Uterus (tissue), 3 donors: ENCODE measurements at regions not wholly inside any gene's neighbourhood (a gene's known extent, or its start where the extent isn't known, plus 50 kb on each side); places are given as distances from the start of the nearest gene placed in this dataset.

Experiments used
- DNase-seq, 2 donors: peaks; one replicate each; pipeline ENCODE4 v3.0.0-alpha.2; 2019 to 2020
- H3K27ac ChIP-seq, 2 donors: fragments of 200-600 bp; sonication (generic); 1 replicate in 1 of 2; 2 replicates in 1 of 2; pipeline ENCODE4 v1.5.1; 2016 to 2018
- H3K27me3 ChIP-seq, 2 donors: fragments of 200-600 bp; sonication (generic); one replicate each; pipeline ENCODE4 v1.5.1; 2018 to 2019; ENCODE audit warnings: control low read depth in 1 of 2
- H3K36me3 ChIP-seq, 2 donors: fragments of 200-600 bp; sonication (generic); one replicate each; pipeline ENCODE4 v1.5.1; 2019; ENCODE audit warnings: control low read depth in 1 of 2
- H3K4me1 ChIP-seq, 2 donors: fragments of 200-600 bp; sonication (generic); one replicate each; pipeline ENCODE4 v1.5.1; 2018 to 2019; ENCODE audit warnings: control low read depth in 1 of 2
- H3K4me3 ChIP-seq, 2 donors: fragments of 200-600 bp; sonication (generic); 1 replicate in 1 of 2; 2 replicates in 1 of 2; pipeline ENCODE4 v1.5.1; 2018 to 2019; ENCODE audit warnings: mild to moderate bottlenecking in 1 of 2
- H3K9me3 ChIP-seq, 2 donors: fragments of 200-600 bp; sonication (generic); one replicate each; pipeline ENCODE4 v1.5.1; 2019; ENCODE audit warnings: control low read depth in 1 of 2
- POLR2A ChIP-seq, 2 donors: fragments of 450-650 bp; IDR thresholded peaks; one replicate each; pipeline ENCODE4 v1.6.1; 2016; ENCODE audit warnings: antibody characterized with exemption in 2 of 2, mild to moderate bottlenecking in 1 of 2, moderate library complexity in 1 of 2
- intact Hi-C: fragments of 100-400 bp; cut with DNase I; formaldehyde crosslinking; loops from one replicate; pipeline ENCODE4 v1.15.1; 2023; ENCODE audit warnings: low total_unique reads
- TF ChIP-seq, protein P1 (sequence below), 4 experiments: fragments of 200-600 bp in 2 of 4; fragments of 450-650 bp in 2 of 4; sonication (generic) in 2 of 4; IDR thresholded peaks; one replicate each; pipeline ENCODE4 v1.5.1; 2016 to 2019; ENCODE audit warnings: antibody characterized with exemption in 4 of 4, mild to moderate bottlenecking in 2 of 4, moderate library complexity in 1 of 4
- donor health status: DM: yes; HTN: yes; CAD: no.

GRCh38 chr3:20327889-20328288 is 141.9 kb upstream of the SGO1 start:
- no peak overlapping the region for H3K4me3 ChIP-seq
- H3K9me3 ChIP-seq = no peaks in the 10 kb centered on the region
- TF ChIP-seq POLR2A (IDR thresholded peaks at IDR 0.05) = no peak
- TF ChIP-seq, protein P1, sequence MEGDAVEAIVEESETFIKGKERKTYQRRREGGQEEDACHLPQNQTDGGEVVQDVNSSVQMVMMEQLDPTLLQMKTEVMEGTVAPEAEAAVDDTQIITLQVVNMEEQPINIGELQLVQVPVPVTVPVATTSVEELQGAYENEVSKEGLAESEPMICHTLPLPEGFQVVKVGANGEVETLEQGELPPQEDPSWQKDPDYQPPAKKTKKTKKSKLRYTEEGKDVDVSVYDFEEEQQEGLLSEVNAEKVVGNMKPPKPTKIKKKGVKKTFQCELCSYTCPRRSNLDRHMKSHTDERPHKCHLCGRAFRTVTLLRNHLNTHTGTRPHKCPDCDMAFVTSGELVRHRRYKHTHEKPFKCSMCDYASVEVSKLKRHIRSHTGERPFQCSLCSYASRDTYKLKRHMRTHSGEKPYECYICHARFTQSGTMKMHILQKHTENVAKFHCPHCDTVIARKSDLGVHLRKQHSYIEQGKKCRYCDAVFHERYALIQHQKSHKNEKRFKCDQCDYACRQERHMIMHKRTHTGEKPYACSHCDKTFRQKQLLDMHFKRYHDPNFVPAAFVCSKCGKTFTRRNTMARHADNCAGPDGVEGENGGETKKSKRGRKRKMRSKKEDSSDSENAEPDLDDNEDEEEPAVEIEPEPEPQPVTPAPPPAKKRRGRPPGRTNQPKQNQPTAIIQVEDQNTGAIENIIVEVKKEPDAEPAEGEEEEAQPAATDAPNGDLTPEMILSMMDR (IDR thresholded peaks at IDR 0.05) = no peak
- intact Hi-C loops = no loop called here
- no peaks in the 10 kb centered on the region for H3K36me3 ChIP-seq
- DNase-seq = no peak
- H3K27me3 ChIP-seq = no peaks in the 10 kb centered on the region
- no peaks in the 10 kb centered on the region for H3K4me1 ChIP-seq
- H3K27ac ChIP-seq = no peak overlapping the region

- no peak overlapping the region for H3K4me3 ChIP-seq
- no peaks in the 10 kb centered on the region for H3K4me1 ChIP-seq
- no peaks in the 10 kb centered on the region for H3K27me3 ChIP-seq
- H3K9me3 ChIP-seq = no peaks in the 10 kb centered on the region
- TF ChIP-seq POLR2A (IDR thresholded peaks at IDR 0.05) = no peak
- TF ChIP-seq, protein P1 (IDR thresholded peaks at IDR 0.05) = no peak
- DNase-seq = no peak
- no peak overlapping the region for H3K27ac ChIP-seq
- H3K36me3 ChIP-seq = no peaks in the 10 kb centered on the region
- intact Hi-C loops = no loop called here
These were observed 140.5 kb upstream of the SGO1 start for GRCh38 chr3:20326541-20326940.

DNA sequence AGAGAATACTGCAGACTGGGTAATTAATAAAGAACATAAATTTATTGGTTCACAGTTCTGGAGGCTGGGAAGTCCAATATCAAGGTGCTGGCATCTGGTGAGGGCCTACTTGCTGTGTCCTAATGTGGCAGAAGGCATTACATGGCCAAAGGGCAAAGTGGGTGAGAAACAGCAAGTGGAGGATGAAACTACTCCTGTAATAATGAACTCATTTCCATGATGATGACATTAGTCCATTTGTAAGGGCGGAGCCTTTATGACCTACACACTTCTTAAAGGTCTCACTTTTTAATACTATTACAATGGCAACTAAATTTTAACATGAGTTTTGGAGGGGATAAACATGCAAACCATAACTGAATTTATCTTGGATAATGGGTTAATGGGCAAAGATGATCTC is 139.6 kb upstream of the SGO1 start:
- Histone ChIP-seq H3K36me3 (no peaks in the 10 kb centered on the region), H3K27me3 (no peaks in the 10 kb centered on the region), H3K4me1 (no peaks in the 10 kb centered on the region), H3K4me3 (no peak overlapping the region), H3K9me3 (no peaks in the 10 kb centered on the region), H3K27ac (no peak overlapping the region)
- TF ChIP-seq, protein P1 (IDR thresholded peaks at IDR 0.05) = no peak
- no peak for TF ChIP-seq POLR2A (IDR thresholded peaks at IDR 0.05)
- DNase-seq = no peak
- intact Hi-C loops = no loop called here

GRCh38 chr3:20324664-20325478 is 138.9 kb upstream of the SGO1 start:
- DNase-seq = no peak
- no peak overlapping the region for H3K27ac ChIP-seq
- TF ChIP-seq, protein P1 (IDR thresholded peaks at IDR 0.05) = no peak
- TF ChIP-seq POLR2A (IDR thresholded peaks at IDR 0.05) = no peak

GRCh38 chr3:20323307-20323927 is 137.4 kb upstream of the SGO1 start:
- no peaks in the 10 kb centered on the region for H3K4me1 ChIP-seq
- TF ChIP-seq POLR2A (IDR thresholded peaks at IDR 0.05) = no peak
- TF ChIP-seq, protein P1 (IDR thresholded peaks at IDR 0.05) = no peak
- H3K9me3 ChIP-seq = no peaks in the 10 kb centered on the region
- H3K27ac ChIP-seq = no peak overlapping the region
- no peaks in the 10 kb centered on the region for H3K27me3 ChIP-seq
- H3K4me3 ChIP-seq = no peak overlapping the region
- intact Hi-C loops = no loop called here
- no peaks in the 10 kb centered on the region for H3K36me3 ChIP-seq
- DNase-seq = no peak

More at GRCh38 chr3:20324664-20325478, 138.9 kb upstream of the SGO1 start:
- Histone ChIP-seq H3K9me3 (no peaks in the 10 kb centered on the region), H3K4me3 (no peak overlapping the region), H3K27me3 (no peaks in the 10 kb centered on the region), H3K36me3 (no peaks in the 10 kb centered on the region), H3K4me1 (no peaks in the 10 kb centered on the region)
- intact Hi-C loops = no loop called here
